AG04449 (cell line): ENCODE measurements at regions not wholly inside any gene's neighbourhood (a gene's known extent, or its start where the extent isn't known, plus 50 kb on each side); places are given as distances from the start of the nearest gene placed in this dataset.

Experiments
- CTCF ChIA-PET: fragments of 350-600 bp; formaldehyde crosslinking; extraction: SDS; loops from one replicate; lab custom pipeline; 2021; ENCODE audit warnings: antibody characterized with exemption; lab: Yijun Ruan, JAX
- POLR2A ChIA-PET: fragments of 400-600, 350-600 bp; formaldehyde crosslinking; extraction: SDS; loops from one replicate; lab custom pipeline; 2020; ENCODE audit warnings: antibody characterized with exemption, inconsistent platforms; lab: Yijun Ruan, JAX
- DNase-seq: peaks from one replicate; pipeline ENCODE4 v3.0.0-alpha.2; 2010; ENCODE audit warnings: low read depth, low spot score
- H3K4me3 ChIP-seq: 2 replicates; pipeline ENCODE4 v1.5.1; 2011; ENCODE audit warnings: low read depth, mild to moderate bottlenecking, control low read depth, low read length
- CTCF ChIP-seq: IDR thresholded peaks from one replicate; pipeline ENCODE4 v1.5.1; 2011; ENCODE audit warnings: mild to moderate bottlenecking, moderate library complexity, low read length, control low read depth, inconsistent platforms; ENCODE audit not compliant: insufficient read depth; ENCODE audit errors: missing control alignments

- DNase-seq = no peak
- ChIA-PET CTCF (no interaction called here), POLR2A (no interaction called here)
- H3K4me3 ChIP-seq = no peak overlapping the region
- no peak for TF ChIP-seq CTCF
Measured at GRCh38 chr2:184032983-184033382, 565.3 kb upstream of the ZNF804A start.

GRCh38 chr2:184037273-184037672 lies 561.1 kb upstream of the ZNF804A start:
- CTCF ChIA-PET = no interaction called here
- POLR2A ChIA-PET = no interaction called here
- no peak for TF ChIP-seq CTCF
- H3K4me3 ChIP-seq = no peak overlapping the region
- no peak for DNase-seq

GRCh38 chr2:184039493-184039892 lies 558.8 kb upstream of the ZNF804A start:
- H3K4me3 ChIP-seq = no peak overlapping the region
- ChIA-PET POLR2A (no interaction called here), CTCF (no interaction called here)
- no peak for TF ChIP-seq CTCF
- DNase-seq = no peak

- no peak for DNase-seq
- TF ChIP-seq CTCF = no peak
- ChIA-PET POLR2A (no interaction called here), CTCF (no interaction called here)
- H3K4me3 ChIP-seq = no peak overlapping the region
Measured at GRCh38 chr2:184040230-184040629, 558.1 kb upstream of the ZNF804A start.

GRCh38 chr2:184041077-184041476 lies 557.3 kb upstream of the ZNF804A start:
- ChIA-PET POLR2A (no interaction called here), CTCF (no interaction called here)
- no peak for TF ChIP-seq CTCF
- H3K4me3 ChIP-seq = no peak overlapping the region
- no peak for DNase-seq

- H3K4me3 ChIP-seq = no peak overlapping the region
- TF ChIP-seq CTCF = no peak
- ChIA-PET POLR2A (no interaction called here), CTCF (no interaction called here)
- DNase-seq = no peak
Measured at GRCh38 chr2:184041777-184042176, 556.6 kb upstream of the ZNF804A start.
